ENCODE measurements at regions not wholly inside any gene's neighbourhood (a gene's known extent, or its start where the extent isn't known, plus 50 kb on each side); places are given as distances from the start of the nearest gene placed in this dataset.

DNA sequence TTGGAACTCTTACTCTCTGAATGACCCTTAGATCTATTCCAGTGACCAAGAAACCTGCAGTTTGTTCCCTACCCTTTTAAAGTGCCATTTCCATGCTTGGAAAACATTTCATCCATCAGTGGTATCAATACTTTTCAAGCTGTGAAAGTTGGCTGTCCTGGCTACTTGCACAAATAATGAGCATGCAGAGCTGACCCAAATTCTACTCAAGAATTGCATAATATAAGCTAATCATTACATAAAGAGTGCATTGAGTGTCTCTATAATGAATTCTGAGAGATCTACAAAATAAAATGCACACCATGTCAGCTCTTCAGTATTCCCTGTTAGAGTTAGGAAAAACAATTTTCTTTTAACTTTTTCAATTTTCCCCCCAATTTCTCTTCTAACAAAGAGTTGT is 181.3 kb upstream of the HS3ST5 start:
- Histone ChIP-seq H3K4me3 (ENCODE audit: insufficient read depth, low read depth, low read length) (no peak overlapping the region), H3K36me3 (replicated peaks; ENCODE audit: control insufficient read depth, insufficient read depth, low read length) (no peaks in the 10 kb centered on the region), H3K27me3 (ENCODE audit: control insufficient read depth, insufficient read depth, low read length) (no peaks in the 10 kb centered on the region)
- DNase-seq: no peak

DNA sequence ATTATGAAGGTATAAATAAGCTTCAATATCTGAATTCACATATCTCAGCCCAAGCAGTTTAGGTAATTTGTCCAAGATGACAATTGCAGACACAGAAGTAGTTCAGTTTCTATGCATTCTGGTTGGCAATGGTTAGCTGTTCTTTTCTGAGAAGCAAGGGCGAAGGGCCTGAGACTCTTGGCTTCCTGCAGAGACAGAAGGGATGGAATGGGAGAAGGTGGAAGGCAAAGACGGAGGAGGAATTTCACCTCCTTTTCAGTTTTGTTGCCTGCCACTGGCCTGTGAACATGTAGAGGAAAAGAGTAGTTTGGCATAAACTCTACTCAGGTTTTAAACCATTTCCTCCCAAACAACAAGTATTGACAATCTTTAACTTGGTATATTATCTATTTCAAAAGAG is 180.7 kb upstream of the HS3ST5 start:
- Histone ChIP-seq H3K4me3 (ENCODE audit: insufficient read depth, low read depth, low read length) (no peak overlapping the region), H3K36me3 (replicated peaks; ENCODE audit: control insufficient read depth, insufficient read depth, low read length) (no peaks in the 10 kb centered on the region), H3K27me3 (ENCODE audit: control insufficient read depth, insufficient read depth, low read length) (no peaks in the 10 kb centered on the region)
- DNase-seq: no peak

DNA sequence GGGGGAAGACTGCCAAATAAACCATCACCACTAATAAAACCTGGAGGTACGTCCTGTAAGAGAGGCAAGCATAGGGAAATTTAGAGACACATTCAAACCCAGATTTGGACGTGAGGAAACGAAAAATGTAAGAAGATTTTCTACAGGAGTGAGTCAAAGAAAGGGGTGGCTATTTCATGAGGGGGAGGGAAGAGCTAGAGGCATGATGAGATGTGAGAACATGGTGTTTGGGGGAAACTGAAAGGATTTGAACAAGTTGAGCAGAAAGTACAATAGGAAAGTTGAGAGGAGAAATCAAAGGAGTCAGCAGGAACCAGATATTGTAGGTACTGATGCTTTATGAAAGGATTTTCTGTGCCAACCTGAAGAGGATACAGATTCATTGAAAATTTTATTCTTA is 179.1 kb upstream of the HS3ST5 start:
- DNase-seq: no peak
- Histone ChIP-seq H3K4me3 (ENCODE audit: insufficient read depth, low read depth, low read length) (no peak overlapping the region), H3K27me3 (ENCODE audit: control insufficient read depth, insufficient read depth, low read length) (no peaks in the 10 kb centered on the region), H3K36me3 (replicated peaks; ENCODE audit: control insufficient read depth, insufficient read depth, low read length) (no peaks in the 10 kb centered on the region)

DNA sequence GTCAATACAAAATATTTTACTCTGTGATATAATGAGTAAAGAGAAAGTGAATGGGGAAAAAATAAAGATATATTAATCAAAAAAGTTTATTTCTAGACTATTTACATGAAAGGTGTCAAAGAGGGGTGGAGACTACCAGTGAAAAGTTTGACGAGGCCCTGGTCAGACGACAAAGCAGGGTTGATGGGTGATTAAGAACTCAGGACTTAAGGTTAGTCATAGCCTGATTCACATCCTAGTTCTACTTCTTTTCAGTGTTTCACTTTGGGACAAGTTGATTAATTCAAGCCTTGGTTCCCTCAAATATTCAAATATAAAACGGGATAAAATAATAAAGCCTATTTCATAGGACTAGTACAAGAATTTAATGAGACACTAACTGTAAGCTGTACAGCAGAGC is 178.2 kb upstream of the HS3ST5 start:
- no peaks in the 10 kb centered on the region for H3K27me3 ChIP-seq (ENCODE audit: control insufficient read depth, insufficient read depth, low read length)
- no peaks in the 10 kb centered on the region for H3K36me3 ChIP-seq (replicated peaks; ENCODE audit: control insufficient read depth, insufficient read depth, low read length)
- no peak overlapping the region for H3K4me3 ChIP-seq (ENCODE audit: insufficient read depth, low read depth, low read length)
- DNase-seq: no peak

DNA sequence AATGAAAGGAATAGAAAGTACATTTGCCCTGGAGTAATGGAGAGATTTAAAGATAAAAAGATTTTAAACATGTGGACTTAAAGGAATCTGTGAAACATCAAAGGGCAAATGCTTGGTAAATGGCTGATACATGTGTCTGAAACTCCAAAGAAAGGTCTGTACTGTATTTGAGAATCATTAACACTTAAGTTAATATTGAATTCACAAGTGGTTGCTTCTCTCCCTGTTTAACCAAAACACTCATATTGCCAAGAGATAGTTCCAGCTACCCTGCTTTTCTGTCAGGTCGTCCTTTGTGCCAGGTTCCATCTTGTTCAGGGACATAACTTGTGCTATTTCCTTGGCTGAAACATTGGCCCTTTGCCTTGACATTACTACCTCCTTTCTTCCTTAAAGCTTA is 171.3 kb upstream of the HS3ST5 start:
- DNase-seq: no peak
- H3K27me3 ChIP-seq (ENCODE audit: control insufficient read depth, insufficient read depth, low read length): no peaks in the 10 kb centered on the region
- H3K4me3 ChIP-seq (ENCODE audit: insufficient read depth, low read depth, low read length): no peak overlapping the region
- H3K36me3 ChIP-seq (replicated peaks; ENCODE audit: control insufficient read depth, insufficient read depth, low read length): no peaks in the 10 kb centered on the region

DNA sequence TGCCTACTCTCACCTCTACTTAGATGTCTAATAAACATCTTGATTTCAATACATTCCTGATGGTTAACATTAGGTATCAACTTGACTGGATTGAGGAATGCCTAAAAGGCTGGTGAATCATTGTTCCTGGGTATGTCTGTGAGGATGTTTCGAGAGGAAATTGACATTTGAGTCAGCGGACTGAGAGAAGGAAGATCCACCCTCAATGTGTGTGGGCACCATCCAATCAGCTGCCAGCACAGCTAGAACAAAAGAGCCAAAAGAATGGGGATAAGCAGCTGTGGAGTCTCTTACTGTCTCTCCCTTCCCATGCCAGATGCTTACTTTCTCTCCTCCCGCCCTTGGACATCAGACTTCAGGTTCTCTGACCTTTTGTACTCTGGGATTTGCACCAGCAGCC is 128.6 kb upstream of the HS3ST5 start:
- no peak for DNase-seq
- H3K4me3 ChIP-seq (ENCODE audit: insufficient read depth, low read depth, low read length): no peak overlapping the region
- no peaks in the 10 kb centered on the region for H3K27me3 ChIP-seq (ENCODE audit: control insufficient read depth, insufficient read depth, low read length)
- no peaks in the 10 kb centered on the region for H3K36me3 ChIP-seq (replicated peaks; ENCODE audit: control insufficient read depth, insufficient read depth, low read length)

DNA sequence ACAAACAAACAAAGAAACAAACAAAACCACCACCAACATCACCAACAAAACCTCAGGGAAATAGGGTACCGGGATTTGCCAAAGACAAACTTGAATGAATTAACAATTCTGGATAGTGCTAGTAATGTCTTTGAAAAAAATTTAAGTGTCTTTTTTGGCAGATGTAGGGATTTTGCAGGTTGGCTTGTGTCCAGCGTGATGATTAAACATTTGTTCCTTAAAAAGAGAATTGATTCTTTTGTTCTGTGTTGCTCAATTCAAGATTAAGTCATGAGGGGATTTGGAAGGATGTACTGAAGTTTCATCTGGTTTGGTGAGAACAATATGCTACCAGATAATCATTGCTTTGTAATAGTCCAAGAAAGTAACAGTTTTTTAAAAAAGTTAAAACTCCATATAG is 125.1 kb upstream of the HS3ST5 start:
- DNase-seq: no peak
- Histone ChIP-seq H3K36me3 (replicated peaks; ENCODE audit: control insufficient read depth, insufficient read depth, low read length) (no peaks in the 10 kb centered on the region), H3K27me3 (ENCODE audit: control insufficient read depth, insufficient read depth, low read length) (no peaks in the 10 kb centered on the region), H3K4me3 (ENCODE audit: insufficient read depth, low read depth, low read length) (no peak overlapping the region)

DNA sequence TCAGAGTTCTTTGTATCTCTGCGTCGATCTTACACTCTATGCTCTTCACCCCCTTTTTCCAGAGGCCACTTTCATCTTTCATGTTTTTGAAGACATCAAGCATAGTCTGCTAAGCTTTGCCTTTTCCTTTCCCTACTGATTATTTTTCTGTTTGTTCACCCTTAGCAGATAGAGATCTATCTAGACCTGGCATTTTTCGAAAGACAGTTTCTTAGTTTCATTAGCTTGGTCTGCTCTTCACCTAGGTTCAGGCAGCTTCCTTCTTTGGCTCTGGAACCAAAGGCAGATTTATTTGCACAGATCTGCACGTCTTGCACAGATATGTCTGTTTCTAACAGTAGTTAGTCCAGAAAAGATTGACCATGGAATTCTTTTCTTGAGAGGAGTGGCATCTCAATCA is 122.7 kb upstream of the HS3ST5 start:
- Histone ChIP-seq H3K27me3 (ENCODE audit: control insufficient read depth, insufficient read depth, low read length) (no peaks in the 10 kb centered on the region), H3K4me3 (ENCODE audit: insufficient read depth, low read depth, low read length) (no peak overlapping the region), H3K36me3 (replicated peaks; ENCODE audit: control insufficient read depth, insufficient read depth, low read length) (no peaks in the 10 kb centered on the region)
- DNase-seq: no peak

DNA sequence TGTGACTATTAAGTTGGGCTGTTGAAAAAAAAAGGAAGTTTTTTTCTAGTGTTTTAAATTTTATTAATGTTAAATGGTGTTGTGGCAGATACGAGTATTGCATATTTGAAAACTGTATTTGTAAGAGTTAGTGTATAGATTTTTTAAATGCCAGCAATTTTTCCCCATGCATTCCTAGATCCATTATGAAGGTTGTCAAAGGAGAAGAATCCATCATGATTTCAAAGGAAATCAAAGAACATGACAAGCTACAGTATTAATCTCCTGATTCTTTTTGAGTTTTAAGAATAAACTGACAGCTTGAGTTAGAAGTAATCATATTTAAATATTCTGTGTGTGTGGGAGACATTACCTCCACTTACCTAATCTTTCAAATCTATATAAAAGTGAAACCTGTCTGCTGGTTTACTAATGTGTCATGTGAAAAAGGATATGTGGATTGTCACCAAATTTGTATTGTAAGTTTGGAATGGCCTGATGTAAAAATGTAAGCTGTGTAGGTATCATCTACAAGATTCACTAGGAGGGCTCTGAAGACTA is 111.0 kb upstream of the HS3ST5 start:
- Histone ChIP-seq H3K27me3 (ENCODE audit: control insufficient read depth, insufficient read depth, low read length) (no peaks in the 10 kb centered on the region), H3K36me3 (replicated peaks; ENCODE audit: control insufficient read depth, insufficient read depth, low read length) (no peaks in the 10 kb centered on the region), H3K4me3 (ENCODE audit: insufficient read depth, low read depth, low read length) (no peak overlapping the region)
- DNase-seq: no peak

DNA sequence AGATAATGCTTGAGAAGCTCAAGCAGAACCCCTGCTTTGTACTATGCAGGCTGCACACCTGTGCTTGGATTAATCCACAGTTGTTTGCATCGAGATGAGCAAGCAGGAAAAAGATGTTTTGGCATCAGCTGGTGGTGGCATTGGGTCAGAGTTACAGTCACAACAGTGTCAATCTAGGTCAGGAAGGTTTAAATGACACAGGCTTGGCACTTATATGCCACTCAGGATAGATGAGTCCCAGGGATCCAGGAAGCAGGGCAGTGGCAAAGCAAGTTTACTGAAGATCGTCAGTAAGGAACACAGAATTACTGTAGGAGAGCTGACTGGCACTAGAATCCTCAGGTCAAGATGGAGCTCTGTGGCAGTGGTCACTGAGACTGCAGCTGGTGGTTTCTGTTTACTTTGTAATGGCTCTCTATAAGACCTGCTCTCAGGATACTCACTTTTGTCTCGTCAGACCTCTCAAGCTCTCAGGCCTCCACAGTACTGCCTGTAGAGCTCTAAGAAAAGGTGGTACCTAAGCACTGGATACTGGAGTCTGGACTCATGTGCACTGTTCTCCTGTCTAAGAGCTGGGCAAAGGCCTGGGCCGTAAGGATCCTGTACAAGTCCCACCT is 110.1 kb upstream of the HS3ST5 start:
- no peak for DNase-seq
- H3K4me3 ChIP-seq (ENCODE audit: insufficient read depth, low read depth, low read length): no peak overlapping the region
- no peaks in the 10 kb centered on the region for H3K27me3 ChIP-seq (ENCODE audit: control insufficient read depth, insufficient read depth, low read length)
- no peaks in the 10 kb centered on the region for H3K36me3 ChIP-seq (replicated peaks; ENCODE audit: control insufficient read depth, insufficient read depth, low read length)

DNA sequence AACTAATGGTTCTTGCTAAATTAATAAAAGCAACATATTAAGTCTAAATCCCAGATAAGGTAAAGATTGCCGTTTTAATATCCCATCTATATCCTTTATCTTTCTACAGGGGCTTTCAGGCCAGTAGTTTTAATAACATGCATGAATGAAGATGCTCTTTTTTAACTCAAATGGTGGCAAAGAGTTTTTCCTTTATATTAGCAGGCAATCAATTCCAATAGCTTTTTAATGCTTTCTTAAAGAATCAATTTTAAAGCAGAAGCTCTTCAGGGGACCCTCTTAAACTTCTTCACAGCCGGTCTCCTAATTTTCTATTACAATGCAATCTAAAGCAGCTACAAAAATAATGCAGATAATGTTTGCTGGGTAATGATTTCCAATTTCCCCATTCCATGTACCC is 107.8 kb upstream of the HS3ST5 start:
- Histone ChIP-seq H3K27me3 (ENCODE audit: control insufficient read depth, insufficient read depth, low read length) (no peaks in the 10 kb centered on the region), H3K36me3 (replicated peaks; ENCODE audit: control insufficient read depth, insufficient read depth, low read length) (no peaks in the 10 kb centered on the region), H3K4me3 (ENCODE audit: insufficient read depth, low read depth, low read length) (no peak overlapping the region)
- DNase-seq: no peak

DNA sequence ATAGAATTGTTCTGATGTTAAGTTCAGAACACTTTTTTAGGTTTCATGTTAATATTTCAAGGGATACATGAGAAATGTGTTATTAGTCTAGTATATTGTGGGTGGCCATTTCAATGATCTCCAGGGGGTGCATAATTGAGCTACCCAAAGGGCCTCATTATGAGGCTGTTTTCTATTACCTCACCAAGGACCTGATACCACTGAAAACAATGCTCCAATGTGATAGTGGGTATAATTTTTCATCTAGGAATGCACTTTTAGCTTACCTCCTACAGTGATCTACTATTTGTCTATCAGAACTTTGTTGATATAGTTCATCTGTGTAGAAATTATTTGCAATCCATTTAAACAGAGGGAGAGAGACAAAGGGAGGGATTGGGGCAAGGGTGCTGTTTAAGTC is 106.8 kb upstream of the HS3ST5 start:
- no peak overlapping the region for H3K4me3 ChIP-seq (ENCODE audit: insufficient read depth, low read depth, low read length)
- no peak for DNase-seq
- no peaks in the 10 kb centered on the region for H3K36me3 ChIP-seq (replicated peaks; ENCODE audit: control insufficient read depth, insufficient read depth, low read length)
- no peaks in the 10 kb centered on the region for H3K27me3 ChIP-seq (ENCODE audit: control insufficient read depth, insufficient read depth, low read length)

DNA sequence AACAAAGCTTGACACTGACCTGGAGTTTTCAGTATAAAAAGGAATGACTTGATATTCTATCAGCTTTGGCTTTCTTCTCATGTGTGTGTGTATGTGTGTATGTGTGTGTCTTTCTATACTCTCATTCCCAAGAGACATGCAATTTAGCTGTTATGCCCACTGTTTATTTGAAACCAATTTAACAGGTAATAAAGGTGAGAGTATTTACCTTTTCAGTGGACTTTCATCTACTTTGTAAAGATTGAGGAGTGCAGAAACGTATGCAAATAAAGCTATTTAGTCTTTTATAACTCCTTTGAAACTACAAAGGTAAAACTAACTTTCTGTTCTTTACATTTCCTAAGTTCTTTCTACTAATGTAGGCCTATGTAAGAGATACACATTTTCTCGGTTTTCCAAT is 103.5 kb upstream of the HS3ST5 start:
- Histone ChIP-seq H3K27me3 (ENCODE audit: control insufficient read depth, insufficient read depth, low read length) (no peaks in the 10 kb centered on the region), H3K36me3 (replicated peaks; ENCODE audit: control insufficient read depth, insufficient read depth, low read length) (no peaks in the 10 kb centered on the region), H3K4me3 (ENCODE audit: insufficient read depth, low read depth, low read length) (no peak overlapping the region)
- DNase-seq: no peak

DNA sequence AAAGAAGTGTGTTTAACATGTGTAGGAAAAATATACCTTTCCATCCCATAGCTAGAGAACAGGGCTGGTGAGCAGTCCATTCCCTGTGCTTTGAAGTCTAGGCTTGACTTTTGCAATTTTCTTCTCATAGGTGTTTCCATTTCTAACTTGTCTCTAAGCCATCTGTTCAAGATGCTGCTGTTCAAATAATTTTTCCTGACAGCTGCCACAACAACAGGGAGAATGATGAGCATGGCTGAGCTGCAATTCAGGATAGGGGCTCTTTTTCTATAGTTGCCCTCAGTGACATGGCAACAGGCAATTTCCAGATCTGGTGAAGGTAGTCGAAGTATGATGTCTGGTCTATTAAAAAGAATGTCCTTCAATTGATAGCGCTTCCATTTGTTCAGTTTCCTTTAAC is 103.0 kb upstream of the HS3ST5 start:
- DNase-seq: no peak
- H3K4me3 ChIP-seq (ENCODE audit: insufficient read depth, low read depth, low read length): no peak overlapping the region
- H3K36me3 ChIP-seq (replicated peaks; ENCODE audit: control insufficient read depth, insufficient read depth, low read length): no peaks in the 10 kb centered on the region
- H3K27me3 ChIP-seq (ENCODE audit: control insufficient read depth, insufficient read depth, low read length): no peaks in the 10 kb centered on the region

DNA sequence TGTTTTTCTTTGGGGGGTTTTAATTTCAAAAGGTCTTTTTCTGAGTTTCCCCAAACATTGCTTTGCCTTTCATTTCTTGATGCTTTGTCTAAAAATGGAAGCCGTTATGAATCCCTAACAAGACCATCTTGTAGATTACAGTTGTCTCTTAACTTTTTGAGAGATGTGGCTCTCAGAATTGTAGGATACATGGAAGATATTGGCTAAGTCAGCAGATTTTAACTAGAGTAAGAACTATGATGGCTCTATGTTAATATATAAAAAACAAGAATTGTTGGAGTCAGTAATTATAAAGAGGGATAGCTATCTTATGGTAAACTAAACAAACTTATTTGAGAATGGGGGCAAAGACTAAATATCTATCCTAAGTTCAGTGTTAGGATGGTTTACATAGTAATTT is 96.6 kb upstream of the HS3ST5 start:
- no peak overlapping the region for H3K4me3 ChIP-seq (ENCODE audit: insufficient read depth, low read depth, low read length)
- H3K27me3 ChIP-seq (ENCODE audit: control insufficient read depth, insufficient read depth, low read length): no peaks in the 10 kb centered on the region
- no peak for DNase-seq
- no peaks in the 10 kb centered on the region for H3K36me3 ChIP-seq (replicated peaks; ENCODE audit: control insufficient read depth, insufficient read depth, low read length)

DNA sequence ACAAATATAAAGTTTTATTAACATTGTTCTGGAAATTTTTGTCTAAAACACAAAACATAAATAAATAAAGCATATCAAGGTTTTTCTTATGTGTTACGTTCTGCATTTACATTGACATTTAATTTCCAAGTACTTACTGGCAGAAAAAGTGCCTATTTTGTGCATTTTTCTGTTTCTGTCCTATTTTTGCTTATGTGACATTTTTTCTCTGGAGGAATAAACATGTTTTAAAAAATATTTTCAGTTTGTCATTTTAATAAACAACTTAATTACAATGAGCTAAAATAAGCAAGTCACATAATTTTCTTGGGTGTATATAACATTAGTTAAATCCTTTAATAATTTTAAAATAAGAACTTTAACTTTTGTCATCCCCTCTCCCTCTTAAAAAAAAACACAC is 94.4 kb upstream of the HS3ST5 start:
- Histone ChIP-seq H3K27me3 (ENCODE audit: control insufficient read depth, insufficient read depth, low read length) (no peaks in the 10 kb centered on the region), H3K36me3 (replicated peaks; ENCODE audit: control insufficient read depth, insufficient read depth, low read length) (no peaks in the 10 kb centered on the region), H3K4me3 (ENCODE audit: insufficient read depth, low read depth, low read length) (no peak overlapping the region)
- DNase-seq: no peak
